NCI-H526 treated with DMSO at 0.1 percent for 48 hours (cell line): ENCODE measurements at regions not wholly inside any gene's neighbourhood (a gene's known extent, or its start where the extent isn't known, plus 50 kb on each side); places are given as distances from the start of the nearest gene placed in this dataset.
A peak's percentile ranks its signal among the peaks of the same experiment; 100 is the strongest.
"Not testable (repeated sequence)": the region's sequence is repeated elsewhere in the genome, so short reads cannot be mapped to it uniquely, and the experiment has no call there.

Experiments
- DNase-seq: peaks from one replicate; lab custom pipeline; 2025; lab: John Stamatoyannopoulos, UW

GRCh38 chr20:26373066-26373465, 676.4 kb upstream of the ZNF337 start:
- DNase-seq, result not testable (repeated sequence)

DNA sequence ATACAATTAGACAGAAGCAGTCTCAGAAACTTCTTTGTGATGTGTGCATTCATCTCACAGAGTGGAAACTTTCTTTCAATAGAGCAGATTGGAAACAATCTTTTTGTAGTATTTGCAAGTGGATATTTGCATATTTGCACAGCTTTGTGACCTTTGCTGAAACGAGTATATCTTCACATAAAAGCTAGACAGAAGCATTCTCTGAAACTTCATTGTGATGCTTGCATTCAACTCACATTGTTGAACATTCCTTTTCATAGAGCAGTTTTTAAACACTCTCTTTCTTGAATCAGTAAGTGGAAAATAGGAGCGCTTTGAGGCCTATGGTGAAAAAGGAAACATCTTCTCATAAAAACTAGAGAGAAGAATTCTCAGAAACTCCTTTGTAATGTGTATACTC, 657.9 kb upstream of the ZNF337 start:
- no peak for DNase-seq

GRCh38 chr20:26347396-26347795, 650.7 kb upstream of the ZNF337 start:
- no peak for DNase-seq

GRCh38 chr20:26340460-26341065, 643.9 kb upstream of the ZNF337 start:
- not testable (repeated sequence) for DNase-seq

DNA sequence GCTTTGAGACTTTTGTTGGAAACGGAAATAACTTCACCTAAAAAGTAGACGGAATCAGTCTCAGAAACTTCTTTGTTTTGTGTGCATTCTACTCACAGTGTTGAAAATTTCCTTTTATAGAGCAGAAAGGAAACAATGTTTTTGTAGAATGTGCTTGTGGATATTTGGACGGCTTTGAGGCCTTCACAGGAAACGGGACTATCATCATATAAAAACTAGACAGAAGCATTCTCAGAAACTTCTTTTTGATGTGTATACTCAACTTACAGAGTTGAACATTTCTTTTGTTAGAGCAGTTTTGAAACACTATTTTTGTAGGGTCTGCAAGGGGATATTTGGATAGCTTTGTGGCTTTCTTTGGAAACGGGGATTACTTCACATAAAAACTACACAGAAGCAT, 627.5 kb upstream of the ZNF337 start:
- no peak for DNase-seq

DNA sequence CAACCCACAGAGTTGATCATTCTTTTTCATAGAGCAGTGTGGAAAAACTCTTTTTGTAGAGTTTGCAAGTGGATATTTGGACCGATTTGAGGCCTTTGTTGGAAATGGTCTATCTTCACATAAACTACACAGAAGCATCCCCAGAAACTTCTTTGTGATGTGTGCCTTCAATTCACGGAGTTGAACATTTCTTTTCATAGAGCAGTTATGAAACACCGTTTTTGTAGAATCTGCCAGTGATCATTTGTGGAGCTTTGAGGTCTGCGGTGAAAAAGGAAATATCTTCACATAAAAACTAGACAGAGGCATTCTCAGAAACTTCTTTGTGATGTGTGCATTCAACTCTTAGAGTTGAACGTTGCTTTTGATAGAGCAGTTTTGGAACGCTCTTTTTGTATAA, 618.4 kb upstream of the ZNF337 start:
- DNase-seq, result no peak

GRCh38 chr20:26309720-26310119, 613.1 kb upstream of the ZNF337 start:
- DNase-seq, result not testable (repeated sequence)

DNA sequence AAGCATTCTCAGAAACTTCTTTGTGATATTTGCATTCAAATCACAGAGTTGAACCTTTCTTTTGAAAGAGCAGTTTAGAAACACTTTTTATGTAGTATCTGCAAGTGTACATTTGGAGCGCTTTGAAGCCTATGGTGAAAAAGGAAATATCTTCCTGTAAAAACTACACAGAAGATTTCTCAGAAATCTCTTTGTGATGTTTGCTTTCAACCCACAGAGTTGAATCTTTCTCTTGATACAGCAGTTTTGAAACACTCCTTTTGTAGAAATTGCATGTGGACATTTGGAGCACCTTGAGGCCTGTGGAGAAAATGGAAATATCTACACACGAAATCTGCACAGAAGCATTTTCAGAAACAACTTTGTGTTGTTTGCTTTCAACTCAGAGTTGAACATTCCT, 612.3 kb upstream of the ZNF337 start:
- DNase-seq, result no peak

DNA sequence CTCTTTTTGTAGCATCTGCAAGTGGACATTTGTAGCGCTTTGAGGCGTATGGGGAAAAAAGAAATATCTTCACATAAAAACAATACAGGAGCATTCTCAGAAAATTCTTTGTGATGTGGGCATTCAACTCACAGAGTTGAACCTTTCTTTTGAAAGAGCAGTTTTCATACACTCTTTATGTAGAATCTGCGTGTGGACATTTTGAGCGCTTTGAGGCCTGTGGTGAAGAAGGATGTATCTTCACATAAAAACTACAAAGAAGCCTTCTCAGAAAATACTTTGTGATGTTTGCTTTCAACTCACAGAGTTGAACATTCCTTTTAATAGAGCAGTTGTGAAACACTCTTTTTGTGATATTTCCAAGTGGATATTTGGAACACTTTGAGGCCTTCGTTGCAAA, 598.4 kb upstream of the ZNF337 start:
- no peak for DNase-seq

GRCh38 chr20:26288379-26289061, 591.9 kb upstream of the ZNF337 start:
- not testable (repeated sequence) for DNase-seq

DNA sequence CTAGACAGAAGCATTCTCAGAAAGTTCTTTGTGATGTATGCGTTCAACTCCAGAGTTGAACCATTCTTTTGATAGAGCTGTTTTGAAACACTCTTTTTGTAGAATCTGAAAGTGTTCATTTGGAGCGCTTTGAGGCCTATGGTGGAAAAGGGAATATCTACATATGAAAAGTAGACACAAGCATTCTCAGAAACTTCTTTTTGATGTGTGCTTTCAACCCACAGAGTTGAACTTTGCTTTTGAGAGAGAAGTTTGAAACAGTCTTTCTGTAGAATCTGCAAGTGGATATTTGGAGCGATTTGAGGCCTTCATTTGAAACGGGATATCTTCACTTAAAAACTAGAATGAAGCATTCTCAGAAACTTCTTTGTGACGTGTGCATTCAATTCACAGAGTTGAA, 582.6 kb upstream of the ZNF337 start:
- DNase-seq, result no peak

DNA sequence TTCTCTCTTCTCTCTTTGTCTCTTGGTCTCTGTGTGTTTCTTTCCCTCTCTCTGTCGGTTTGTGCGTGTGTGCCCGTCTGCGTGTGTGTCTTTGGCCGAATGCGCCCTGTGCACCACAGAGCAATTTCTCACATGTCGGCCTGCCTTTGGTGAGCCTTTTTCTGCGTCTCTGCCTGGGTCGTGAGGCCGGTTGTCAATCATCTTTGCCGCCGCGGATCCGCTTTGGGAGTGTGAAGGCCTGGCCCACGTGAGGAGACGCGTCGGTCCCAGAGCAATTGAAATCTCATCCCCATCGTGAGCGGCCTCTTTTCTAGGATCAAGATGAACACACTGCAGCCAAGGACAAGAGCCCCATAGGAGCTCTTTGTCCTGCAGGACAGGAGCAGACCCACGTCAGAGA, 580.7 kb upstream of the ZNF337 start:
- no peak for DNase-seq

GRCh38 chr20:26276554-26277210, 580.0 kb upstream of the ZNF337 start:
- DNase-seq, result no peak

- not testable (repeated sequence) for DNase-seq
Observed at GRCh38 chr20:26268762-26269161, 572.1 kb upstream of the ZNF337 start.

GRCh38 chr20:26260925-26261324, 564.3 kb upstream of the ZNF337 start:
- DNase-seq, result not testable (repeated sequence)

DNA sequence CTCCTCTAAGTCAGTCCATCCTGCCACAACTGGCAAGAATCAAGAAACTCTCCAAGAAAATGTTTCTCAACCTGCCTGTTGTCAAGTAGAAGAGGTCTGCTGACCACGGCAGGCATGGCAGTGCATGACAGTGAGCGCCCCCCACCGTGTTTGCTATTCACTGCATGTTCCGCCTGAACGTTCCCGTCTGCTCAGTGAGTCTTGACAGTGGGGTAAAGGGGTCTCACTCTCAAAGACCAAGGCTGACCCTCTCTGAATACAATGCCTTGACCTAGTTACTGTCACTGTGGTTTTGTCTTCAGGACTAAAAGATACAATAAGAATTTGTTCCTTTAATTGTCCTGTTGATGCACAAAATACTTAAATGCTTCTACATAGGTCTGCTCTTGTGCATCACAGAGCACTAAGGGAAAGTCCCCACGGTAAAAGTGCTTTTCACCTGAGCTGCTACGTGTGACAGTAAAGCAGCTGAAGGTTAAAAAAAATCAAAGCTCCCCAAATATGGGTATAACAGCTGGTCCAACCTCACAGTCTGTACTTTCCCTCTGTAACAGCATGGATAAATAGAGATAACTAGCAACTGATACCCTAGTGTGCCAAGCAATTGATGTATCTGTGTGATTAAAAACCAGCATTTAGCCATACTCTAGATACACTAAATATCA, 555.8 kb upstream of the ZNF337 start:
- DNase-seq, result not testable (repeated sequence)

DNA sequence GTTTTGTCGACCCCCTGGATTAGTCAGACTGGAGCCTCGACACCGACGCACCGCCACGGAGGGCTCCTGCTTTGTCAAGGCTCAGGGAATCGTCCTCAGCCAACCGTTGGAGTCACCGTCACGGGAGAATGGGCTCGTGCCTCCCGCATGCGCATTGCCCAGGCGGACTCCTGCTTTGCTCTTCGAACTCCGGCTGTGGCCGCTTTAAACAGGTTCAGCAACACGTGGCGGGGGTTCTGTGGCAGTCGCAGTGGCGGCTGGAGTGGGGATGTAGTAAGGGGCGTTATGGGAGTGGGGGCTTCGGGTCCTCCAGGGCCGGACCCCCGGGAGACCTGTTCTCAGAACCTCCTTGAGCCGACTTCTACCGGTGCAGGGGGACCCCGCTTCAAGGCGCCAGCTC, 554.7 kb upstream of the ZNF337 start:
- not testable (repeated sequence) for DNase-seq

- DNase-seq, result not testable (repeated sequence)
Observed at GRCh38 chr20:26250249-26251114, 553.8 kb upstream of the ZNF337 start.

GRCh38 chr20:26243731-26244130, 547.1 kb upstream of the ZNF337 start:
- no peak for DNase-seq

- peak; percentile 92 for DNase-seq
Observed at GRCh38 chr20:26220609-26221008, 524.0 kb upstream of the ZNF337 start.

DNA sequence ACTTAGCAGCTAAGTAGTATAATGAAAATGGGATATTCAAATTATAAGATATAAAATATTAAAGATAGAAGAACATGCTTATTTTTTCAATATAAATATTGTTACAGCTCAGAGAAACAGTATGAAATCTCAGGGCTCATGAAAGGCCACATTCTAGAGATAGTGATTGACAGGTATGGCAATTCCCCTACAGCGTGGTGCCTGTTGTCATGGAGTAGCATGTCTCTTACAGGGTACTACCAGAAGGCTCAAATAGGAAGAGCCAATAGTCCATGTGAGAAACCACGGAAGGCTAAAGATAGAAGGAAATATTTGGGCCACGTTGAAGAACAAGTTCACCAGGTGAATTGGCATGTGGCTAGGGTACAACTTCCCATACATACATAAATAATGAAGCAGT, 522.9 kb upstream of the ZNF337 start:
- not testable (repeated sequence) for DNase-seq

DNA sequence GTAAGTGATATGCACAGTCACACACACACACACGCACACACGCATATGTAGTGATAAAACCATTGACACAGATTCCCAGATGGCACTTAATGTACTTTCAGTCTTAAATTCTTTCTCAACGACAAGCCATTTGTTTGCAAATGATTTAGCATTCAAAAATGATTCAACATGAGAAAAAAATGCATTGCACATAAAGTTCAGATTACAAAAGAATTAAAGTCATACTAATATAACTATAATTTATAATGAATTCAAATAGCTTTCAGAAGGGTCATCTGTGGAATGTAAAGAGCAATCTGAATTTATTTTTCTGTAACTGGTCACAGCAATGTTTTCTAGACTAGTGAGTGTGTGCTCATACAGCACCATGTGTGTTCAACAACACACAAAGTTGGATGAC, 521.6 kb upstream of the ZNF337 start:
- DNase-seq, result no peak
